ENCODE measurements at regions not wholly inside any gene's neighbourhood (a gene's known extent, or its start where the extent isn't known, plus 50 kb on each side); places are given as distances from the start of the nearest gene placed in this dataset.

DNA sequence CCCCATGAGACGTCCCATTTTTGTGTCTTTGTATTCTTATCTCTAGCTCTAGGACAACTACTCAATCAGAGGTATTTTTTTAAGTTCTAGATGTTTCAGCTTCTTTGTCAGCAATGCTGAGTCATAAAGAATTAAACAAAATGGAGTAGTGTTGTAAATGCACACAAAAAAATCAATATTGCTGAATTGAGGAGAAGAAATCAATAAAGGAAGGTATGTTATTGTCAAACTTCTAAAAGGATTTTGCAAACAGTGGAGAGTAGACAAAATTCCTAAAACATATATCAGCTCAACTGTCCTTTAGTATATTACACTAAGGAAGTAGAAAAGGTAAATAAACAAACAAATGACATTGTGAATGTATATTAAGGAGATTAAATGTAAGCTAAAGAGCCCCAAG, 726.1 kb upstream of the NRXN1 start:
- TF ChIP-seq, protein P1, sequence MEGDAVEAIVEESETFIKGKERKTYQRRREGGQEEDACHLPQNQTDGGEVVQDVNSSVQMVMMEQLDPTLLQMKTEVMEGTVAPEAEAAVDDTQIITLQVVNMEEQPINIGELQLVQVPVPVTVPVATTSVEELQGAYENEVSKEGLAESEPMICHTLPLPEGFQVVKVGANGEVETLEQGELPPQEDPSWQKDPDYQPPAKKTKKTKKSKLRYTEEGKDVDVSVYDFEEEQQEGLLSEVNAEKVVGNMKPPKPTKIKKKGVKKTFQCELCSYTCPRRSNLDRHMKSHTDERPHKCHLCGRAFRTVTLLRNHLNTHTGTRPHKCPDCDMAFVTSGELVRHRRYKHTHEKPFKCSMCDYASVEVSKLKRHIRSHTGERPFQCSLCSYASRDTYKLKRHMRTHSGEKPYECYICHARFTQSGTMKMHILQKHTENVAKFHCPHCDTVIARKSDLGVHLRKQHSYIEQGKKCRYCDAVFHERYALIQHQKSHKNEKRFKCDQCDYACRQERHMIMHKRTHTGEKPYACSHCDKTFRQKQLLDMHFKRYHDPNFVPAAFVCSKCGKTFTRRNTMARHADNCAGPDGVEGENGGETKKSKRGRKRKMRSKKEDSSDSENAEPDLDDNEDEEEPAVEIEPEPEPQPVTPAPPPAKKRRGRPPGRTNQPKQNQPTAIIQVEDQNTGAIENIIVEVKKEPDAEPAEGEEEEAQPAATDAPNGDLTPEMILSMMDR (IDR thresholded peaks at IDR 0.05; ENCODE audit: borderline replicate concordance, insufficient read depth, low read depth, low read length), result no peak
- H3K4me3 ChIP-seq (ENCODE audit: low read depth, low read length), result no peak overlapping the region

DNA sequence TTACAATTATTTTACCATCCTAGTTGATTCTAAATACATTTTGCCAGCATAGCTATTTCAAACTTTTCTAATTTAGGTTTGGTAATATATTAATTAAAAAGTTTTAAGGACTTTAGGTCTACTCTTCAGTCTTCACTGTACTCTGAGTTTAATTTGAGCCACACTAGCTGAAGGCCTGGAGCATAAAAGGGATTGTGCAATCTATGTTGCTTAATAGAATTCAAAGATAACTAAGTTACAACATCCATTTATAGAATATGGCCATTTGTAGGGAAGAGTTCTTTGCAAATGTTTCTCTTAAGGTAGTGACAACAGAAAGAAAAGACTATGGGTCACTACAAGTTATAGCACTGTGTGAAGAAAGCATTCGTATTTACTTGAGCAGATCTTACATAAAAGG, 702.2 kb upstream of the NRXN1 start:
- H3K4me3 ChIP-seq (ENCODE audit: low read depth, low read length), result no peak overlapping the region
- TF ChIP-seq, protein P1 (IDR thresholded peaks at IDR 0.05; ENCODE audit: borderline replicate concordance, insufficient read depth, low read depth, low read length), result no peak

DNA sequence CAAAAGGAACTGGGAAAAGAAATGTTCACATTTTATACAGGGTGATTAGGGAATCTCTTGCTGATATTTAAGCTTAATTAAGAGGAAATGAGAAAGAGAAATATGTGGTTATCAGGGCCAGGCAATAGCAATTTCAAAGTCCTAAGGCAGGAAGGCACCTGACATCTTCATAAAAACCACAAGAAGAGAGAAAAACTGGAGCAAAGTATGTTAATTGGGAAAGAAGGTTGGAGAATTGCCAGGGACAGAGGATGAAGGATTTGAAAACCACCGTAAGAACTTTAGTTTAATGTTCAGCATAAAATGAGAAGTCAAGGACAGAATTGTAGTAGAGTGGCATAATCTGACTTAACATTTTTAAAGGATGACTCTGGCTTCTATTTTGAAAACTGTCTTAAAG, 691.8 kb upstream of the NRXN1 start:
- no peak overlapping the region for H3K4me3 ChIP-seq (ENCODE audit: low read depth, low read length)

DNA sequence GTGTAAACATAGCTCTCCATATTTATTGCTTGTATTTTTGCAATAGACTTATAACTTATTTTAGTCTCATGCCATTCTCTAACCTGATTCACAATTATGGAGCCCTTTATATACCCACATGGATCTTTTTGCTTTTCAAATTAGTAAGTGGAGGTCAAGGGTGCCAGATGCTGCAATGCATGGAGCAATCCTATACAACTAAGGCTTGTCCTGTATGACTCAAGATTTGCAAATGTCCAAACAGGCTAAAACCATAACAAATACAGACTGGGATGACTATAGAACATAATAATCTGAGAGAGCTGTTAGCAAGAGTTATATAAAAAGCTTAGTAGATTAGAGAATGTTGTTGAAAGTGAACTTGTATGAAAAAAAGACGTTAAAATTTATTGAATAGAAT, 690.4 kb upstream of the NRXN1 start:
- TF ChIP-seq, protein P1 (IDR thresholded peaks at IDR 0.05; ENCODE audit: borderline replicate concordance, insufficient read depth, low read depth, low read length), result no peak
- no peak overlapping the region for H3K4me3 ChIP-seq (ENCODE audit: low read depth, low read length)

More for the DNA sequence above, 691.8 kb upstream of the NRXN1 start:
- TF ChIP-seq, protein P1 (IDR thresholded peaks at IDR 0.05; ENCODE audit: borderline replicate concordance, insufficient read depth, low read depth, low read length), result no peak

DNA sequence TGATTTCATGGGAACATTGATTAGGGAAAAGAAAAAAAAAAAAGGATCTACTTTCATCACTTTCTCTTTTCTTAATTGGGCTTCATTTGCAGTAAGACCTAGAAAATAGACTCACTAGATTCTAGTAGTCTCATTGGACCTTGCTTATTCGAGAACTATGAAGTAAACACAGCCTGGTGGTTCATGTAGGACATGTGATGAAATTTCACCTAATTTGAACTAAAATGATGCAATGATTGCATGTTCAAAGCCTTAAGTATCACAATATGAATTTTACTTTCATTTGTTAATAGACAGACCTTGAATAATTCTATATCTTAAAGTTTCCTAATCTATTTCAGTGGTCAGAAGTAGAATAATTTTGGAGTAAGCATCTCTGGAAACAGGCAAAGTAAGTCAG, 688.9 kb upstream of the NRXN1 start:
- TF ChIP-seq, protein P1 (IDR thresholded peaks at IDR 0.05; ENCODE audit: borderline replicate concordance, insufficient read depth, low read depth, low read length), result no peak

DNA sequence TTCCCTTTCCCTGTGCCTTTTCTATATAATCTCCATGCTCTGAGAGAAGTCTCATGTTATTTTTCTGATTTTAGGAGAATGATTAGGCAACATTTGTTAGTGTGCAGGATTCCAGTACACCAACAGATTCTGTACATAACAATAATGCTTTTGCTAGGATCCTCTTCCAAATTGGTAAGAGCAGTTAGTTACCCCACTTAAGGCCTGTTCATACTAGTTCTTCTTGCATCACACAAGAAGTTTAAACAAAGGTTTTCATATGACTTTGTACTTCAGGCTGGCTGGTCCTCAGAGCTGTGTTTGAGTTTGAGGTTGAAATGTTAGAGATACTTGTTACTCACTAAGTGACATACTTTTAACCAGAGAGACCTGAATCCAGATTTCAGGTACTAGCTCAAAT, 686.9 kb upstream of the NRXN1 start:
- TF ChIP-seq, protein P1 (IDR thresholded peaks at IDR 0.05; ENCODE audit: borderline replicate concordance, insufficient read depth, low read depth, low read length), result no peak

More for the DNA sequence above, 688.9 kb upstream of the NRXN1 start:
- H3K4me3 ChIP-seq (ENCODE audit: low read depth, low read length), result no peak overlapping the region

DNA sequence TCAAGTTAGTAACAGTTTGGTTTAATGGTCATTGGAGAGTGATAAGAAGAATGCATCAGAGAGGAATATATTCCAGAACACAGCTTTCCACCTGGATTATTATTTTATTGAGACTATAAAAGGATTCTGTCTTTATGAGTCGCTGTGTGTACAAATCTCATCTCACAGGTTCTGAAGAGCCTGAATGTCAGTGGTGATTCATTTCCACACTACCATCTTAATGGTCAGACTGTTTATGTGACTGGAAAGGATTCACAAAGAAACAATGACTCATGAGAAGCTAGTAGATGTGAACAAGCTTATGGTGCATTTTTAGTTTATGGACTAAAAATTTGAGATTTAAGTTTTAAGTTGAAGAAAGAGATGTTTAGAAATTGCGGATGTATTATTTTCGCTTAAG, 685.4 kb upstream of the NRXN1 start:
- no peak overlapping the region for H3K4me3 ChIP-seq (ENCODE audit: low read depth, low read length)
- TF ChIP-seq, protein P1 (IDR thresholded peaks at IDR 0.05; ENCODE audit: borderline replicate concordance, insufficient read depth, low read depth, low read length), result no peak

More for the DNA sequence above, 686.9 kb upstream of the NRXN1 start:
- no peak overlapping the region for H3K4me3 ChIP-seq (ENCODE audit: low read depth, low read length)
